MCF 10A (cell line): ENCODE measurements at regions not wholly inside any gene's neighbourhood (a gene's known extent, or its start where the extent isn't known, plus 50 kb on each side); places are given as distances from the start of the nearest gene placed in this dataset.

Experiments
- BruUV-seq: library from RNA; stranded (reverse); fragments of 400-500 nt; replicated peaks from 2 replicates; lab custom pipeline; 2021; lab: Mats Ljungman, UMichigan
- CTCF ChIA-PET: fragments of 300-600 bp; sonication (Branson Sonifier 250); formaldehyde crosslinking; extraction: SDS; loops from one replicate; lab custom pipeline; 2021; ENCODE audit warnings: antibody characterized with exemption, inconsistent platforms; lab: Yijun Ruan, JAX
- POLR2A ChIA-PET: fragments of 300-600, 350-650 bp; sonication (Branson Sonifier 250); formaldehyde crosslinking; extraction: SDS; loops from one replicate; lab custom pipeline; 2020; ENCODE audit warnings: antibody characterized with exemption, inconsistent platforms; lab: Yijun Ruan, JAX
- DNase-seq: peaks from one replicate; pipeline ENCODE4 v3.0.0-alpha.2; 2018; ENCODE audit not compliant: unreplicated experiment
- H3K27ac Mint-ChIP-seq: one replicate; pipeline ENCODE4 v1.8.0; 2022; ENCODE audit warnings: mild to moderate bottlenecking, low read depth, mixed read lengths; ENCODE audit not compliant: unreplicated experiment
- H3K27me3 Mint-ChIP-seq: one replicate; pipeline ENCODE4 v1.8.0; 2022; ENCODE audit warnings: mixed read lengths; ENCODE audit not compliant: insufficient read depth, unreplicated experiment
- H3K36me3 Mint-ChIP-seq: one replicate; pipeline ENCODE4 v1.8.0; 2022; ENCODE audit warnings: mild to moderate bottlenecking, moderate library complexity, mixed read lengths; ENCODE audit not compliant: insufficient read depth, unreplicated experiment
- H3K4me1 Mint-ChIP-seq: one replicate; pipeline ENCODE4 v1.8.0; 2022; ENCODE audit warnings: mixed read lengths; ENCODE audit not compliant: insufficient read depth, unreplicated experiment
- H3K4me3 Mint-ChIP-seq: one replicate; pipeline ENCODE4 v1.8.0; 2022; ENCODE audit warnings: mild to moderate bottlenecking, moderate library complexity, mixed read lengths; ENCODE audit not compliant: unreplicated experiment
- H3K9me3 Mint-ChIP-seq: one replicate; pipeline ENCODE4 v1.8.0; 2022; ENCODE audit warnings: mixed read lengths; ENCODE audit not compliant: unreplicated experiment
- CTCF ChIP-seq: fragments of 200-600 bp; IDR thresholded peaks from one replicate; pipeline ENCODE4 v1.8.0; 2022; ENCODE audit warnings: antibody characterized with exemption, mild to moderate bottlenecking; ENCODE audit not compliant: unreplicated experiment
- intact Hi-C: fragments of 100-400 bp; cut with micrococcal nuclease; formaldehyde crosslinking; loops from 2 replicates; pipeline ENCODE4 v1.14.1; 2022

- Mint-ChIP-seq H3K9me3 (no peaks in the 10 kb centered on the region), H3K27ac (no peak overlapping the region), H3K36me3 (no peaks in the 10 kb centered on the region), H3K4me1 (no peaks in the 10 kb centered on the region), H3K27me3 (peaks cover 25% of the 10 kb centered on the region), H3K4me3 (no peak overlapping the region)
- POLR2A ChIA-PET, result no interaction called here
- TF ChIP-seq CTCF, result no peak
- DNase-seq, result no peak
- CTCF ChIA-PET, result no interaction called here
- BruUV-seq, result no TSS peak
- intact Hi-C loops, result no loop called here
Observed at GRCh38 chr7:12127455-12127854, 83.6 kb upstream of the TMEM106B start.

GRCh38 chr7:12130609-12131008 is 80.5 kb upstream of the TMEM106B start:
- no peak for TF ChIP-seq CTCF
- intact Hi-C loops, result no loop called here
- Mint-ChIP-seq H3K27ac (no peak overlapping the region), H3K4me1 (no peaks in the 10 kb centered on the region), H3K4me3 (no peak overlapping the region), H3K36me3 (no peaks in the 10 kb centered on the region), H3K9me3 (no peaks in the 10 kb centered on the region), H3K27me3 (peaks cover 1% of the 10 kb centered on the region)
- ChIA-PET CTCF (no interaction called here), POLR2A (no interaction called here)
- DNase-seq, result no peak
- no TSS peak for BruUV-seq

- no peaks in the 10 kb centered on the region for H3K27me3 Mint-ChIP-seq
- no peak overlapping the region for H3K4me3 Mint-ChIP-seq
- H3K9me3 Mint-ChIP-seq, result no peaks in the 10 kb centered on the region
- ChIA-PET CTCF (no interaction called here), POLR2A (no interaction called here)
- H3K27ac Mint-ChIP-seq, result no peak overlapping the region
- no peaks in the 10 kb centered on the region for H3K4me1 Mint-ChIP-seq
- no peak for TF ChIP-seq CTCF
- intact Hi-C loops, result no loop called here
- H3K36me3 Mint-ChIP-seq, result no peaks in the 10 kb centered on the region
- DNase-seq, result no peak
- BruUV-seq, result no TSS peak
Observed at GRCh38 chr7:12131122-12131521, 80.0 kb upstream of the TMEM106B start.

GRCh38 chr7:12133865-12134264 is 77.2 kb upstream of the TMEM106B start:
- TF ChIP-seq CTCF, result no peak
- H3K4me3 Mint-ChIP-seq, result no peak overlapping the region
- intact Hi-C loops, result no loop called here
- no TSS peak for BruUV-seq
- CTCF ChIA-PET, result no interaction called here
- no peak for DNase-seq
- no peak overlapping the region for H3K27ac Mint-ChIP-seq
- POLR2A ChIA-PET, result no interaction called here
- peaks cover 14% of the 10 kb centered on the region for H3K27me3 Mint-ChIP-seq
- H3K4me1 Mint-ChIP-seq, result peaks cover 5% of the 10 kb centered on the region
- no peaks in the 10 kb centered on the region for H3K36me3 Mint-ChIP-seq
- H3K9me3 Mint-ChIP-seq, result no peaks in the 10 kb centered on the region
